Heart right ventricle (tissue), 16 donors: ENCODE measurements at regions not wholly inside any gene's neighbourhood (a gene's known extent, or its start where the extent isn't known, plus 50 kb on each side); places are given as distances from the start of the nearest gene placed in this dataset.

Experiments used
- ATAC-seq, 8 donors: fragments of 200-7000 bp; cut with Tn5 transposase; one replicate each; pipeline ENCODE4 v1.9.1; 2020; ENCODE audit warnings: mild to moderate bottlenecking in 8 of 8, moderate library complexity in 8 of 8, moderate number of reproducible peaks in 1 of 8
- DNase-seq, 2 donors: peaks; one replicate each; pipeline ENCODE4 v3.0.0-alpha.2; 2020
- H3K27ac ChIP-seq, 10 donors: fragments of 200-600 bp; sonication (generic) in 2 of 10; one replicate each; pipeline versions ENCODE4 v1.5.0 to v1.8.0; 2020 to 2022; ENCODE audit warnings: mild to moderate bottlenecking in 3 of 10
- H3K27me3 ChIP-seq, 7 donors: fragments of 200-600 bp; one replicate each; pipeline ENCODE4 v1.8.0; 2021 to 2022; ENCODE audit warnings: mild to moderate bottlenecking in 2 of 7
- H3K36me3 ChIP-seq, 9 donors: fragments of 200-600 bp; sonication (generic) in 1 of 9; one replicate each; pipeline versions ENCODE4 v1.5.0 to v1.8.0; 2020 to 2022; ENCODE audit warnings: mild to moderate bottlenecking in 2 of 9
- H3K4me1 ChIP-seq, 9 donors: fragments of 200-600 bp; sonication (generic) in 1 of 9; one replicate each; pipeline versions ENCODE4 v1.5.0 to v1.8.0; 2020 to 2022; ENCODE audit warnings: mild to moderate bottlenecking in 4 of 9
- H3K4me3 ChIP-seq, 10 donors: fragments of 200-600 bp; sonication (generic) in 2 of 10; one replicate each; pipeline versions ENCODE4 v1.5.0 to v1.8.0; 2020 to 2022; ENCODE audit warnings: mild to moderate bottlenecking in 7 of 10, moderate library complexity in 2 of 10
- H3K9me3 ChIP-seq, 11 donors: fragments of 200-600 bp in 10 of 11; sonication (generic) in 2 of 11; one replicate each; pipeline versions ENCODE4 v1.5.0 to v1.8.0; 2013 to 2022; ENCODE audit warnings: mild to moderate bottlenecking in 2 of 11, control low read depth in 1 of 11, moderate library complexity in 1 of 11
- WGBS, 2 donors: extraction: QIAGEN DNeasy Blood & Tissue Kit; methylation state at CpG; one replicate each; pipeline ENCODE4 v1.1.7; 2013; ENCODE audit warnings: inconsistent platforms in 1 of 2; 5-methylcytosine and 5-hydroxymethylcytosine counted together
- intact Hi-C, 10 donors: fragments of 100-400 bp; cut with DNase I; formaldehyde crosslinking; loops; one replicate each; pipeline versions ENCODE4 v1.11.1 to v1.14.2; 2022
- TF ChIP-seq, protein P1 (sequence below), 9 donors: fragments of 200-600 bp; sonication (generic) in 2 of 9; IDR thresholded peaks; one replicate each; pipeline versions ENCODE4 v1.5.0 to v1.8.0; 2021 to 2022; ENCODE audit warnings: antibody characterized with exemption in 9 of 9, mild to moderate bottlenecking in 5 of 9, moderate library complexity in 1 of 9
- donor health status: Arrhythmogenic right ventricular cardiomyopathy.
- donor health status: ischemic (EF 13 %, LVEDD 7.1; RV severe dilation, severe dysfunction).
- donor health status: healthy with polysubstance abuse.
- donor health status: DM: no; HTN: yes; CAD: no.
- donor health status: DM: no; HTN: no; CAD: no.
- donor health status: ischemic (EF 25% LVEDD 6.9; RV normal size, moderate dysfunction).
- donor health status: ischemic (EF 25% LVEDD 5.7; RV mildly dilated, moderate dysfunction).
- donor health status: healthy.
- donor health status: DM: yes; HTN: yes; CAD: no.
- donor health status: Ischemic cardiomyopathy.
- donor health status: ischemic (EF 35%, LVEDD 5.7; RV mildly dilated, moderate dysfunction).
- donor health status: nonischemic (EF 11% LVEDD 7.7; RV severe dilation, severe dysfunction).
- donor health status: DM: yes; HTN: yes; CAD: no.
- donor health status: PGD.
- donor health status: ischemic (EF 29% LVEDD 5.4; RV normal size, mild dysfunction).
- donor health status: nonischemic (EF 23%, LVEDD 6.1; RV moderate dilation, normal function).

DNA sequence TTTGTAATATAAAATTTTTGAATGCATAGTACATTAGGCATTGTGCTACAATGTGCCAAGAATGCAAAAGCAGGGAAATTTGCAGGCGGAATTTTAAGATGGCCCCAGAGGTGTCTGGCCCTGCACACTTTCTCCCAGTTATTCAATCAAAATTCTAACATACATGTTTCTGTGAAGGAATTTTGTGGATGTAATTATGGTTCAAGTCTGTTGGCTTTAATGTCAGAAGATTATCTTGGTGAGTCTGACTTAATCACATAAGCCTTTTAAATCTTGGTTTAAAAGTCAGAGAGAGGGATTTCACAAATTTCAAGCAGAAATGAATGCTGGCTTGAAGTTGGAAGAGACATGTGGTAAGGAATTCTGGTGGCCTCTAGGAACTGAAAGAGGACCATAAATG, 423.4 kb upstream of the CCDC179 start:
- no peak for ATAC-seq
- no peaks in the 10 kb centered on the region for H3K9me3 ChIP-seq
- intact Hi-C loops, result no loop called here
- TF ChIP-seq, protein P1, sequence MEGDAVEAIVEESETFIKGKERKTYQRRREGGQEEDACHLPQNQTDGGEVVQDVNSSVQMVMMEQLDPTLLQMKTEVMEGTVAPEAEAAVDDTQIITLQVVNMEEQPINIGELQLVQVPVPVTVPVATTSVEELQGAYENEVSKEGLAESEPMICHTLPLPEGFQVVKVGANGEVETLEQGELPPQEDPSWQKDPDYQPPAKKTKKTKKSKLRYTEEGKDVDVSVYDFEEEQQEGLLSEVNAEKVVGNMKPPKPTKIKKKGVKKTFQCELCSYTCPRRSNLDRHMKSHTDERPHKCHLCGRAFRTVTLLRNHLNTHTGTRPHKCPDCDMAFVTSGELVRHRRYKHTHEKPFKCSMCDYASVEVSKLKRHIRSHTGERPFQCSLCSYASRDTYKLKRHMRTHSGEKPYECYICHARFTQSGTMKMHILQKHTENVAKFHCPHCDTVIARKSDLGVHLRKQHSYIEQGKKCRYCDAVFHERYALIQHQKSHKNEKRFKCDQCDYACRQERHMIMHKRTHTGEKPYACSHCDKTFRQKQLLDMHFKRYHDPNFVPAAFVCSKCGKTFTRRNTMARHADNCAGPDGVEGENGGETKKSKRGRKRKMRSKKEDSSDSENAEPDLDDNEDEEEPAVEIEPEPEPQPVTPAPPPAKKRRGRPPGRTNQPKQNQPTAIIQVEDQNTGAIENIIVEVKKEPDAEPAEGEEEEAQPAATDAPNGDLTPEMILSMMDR (IDR thresholded peaks at IDR 0.05), result no peak
- no peak overlapping the region for H3K27ac ChIP-seq
- no peaks in the 10 kb centered on the region for H3K4me1 ChIP-seq
- no peak for DNase-seq
- no peaks in the 10 kb centered on the region for H3K27me3 ChIP-seq
- H3K36me3 ChIP-seq, result no peaks in the 10 kb centered on the region
- 93 to 95% methylated on average over 1 of the region's 1 CpG for WGBS, 2 donors
- H3K4me3 ChIP-seq, result no peak overlapping the region

DNA sequence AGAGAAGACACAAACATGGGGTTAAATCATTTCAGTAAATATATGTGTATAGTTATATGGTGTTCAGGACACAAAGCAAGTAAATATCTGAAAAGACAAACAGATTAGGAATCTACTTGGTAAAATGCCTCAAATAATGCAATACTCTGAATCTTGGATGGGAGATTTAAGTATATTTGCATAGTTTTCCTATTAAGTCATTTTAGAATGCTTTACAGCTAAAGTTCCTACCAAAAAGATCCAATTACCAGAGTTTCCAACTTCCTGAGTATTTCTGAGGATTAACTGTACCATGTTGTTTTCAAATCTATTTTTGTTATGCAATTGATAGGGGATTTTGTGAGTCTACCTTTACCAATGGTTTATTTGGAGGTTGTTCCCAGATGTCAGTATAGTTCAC, 424.4 kb upstream of the CCDC179 start:
- Histone ChIP-seq H3K9me3 (no peaks in the 10 kb centered on the region), H3K36me3 (no peaks in the 10 kb centered on the region), H3K4me3 (no peak overlapping the region), H3K4me1 (no peaks in the 10 kb centered on the region), H3K27ac (no peak overlapping the region), H3K27me3 (no peaks in the 10 kb centered on the region)
- DNase-seq (no peak), ATAC-seq (no peak)
- TF ChIP-seq, protein P1 (IDR thresholded peaks at IDR 0.05), result no peak
- intact Hi-C loops, result no loop called here

DNA sequence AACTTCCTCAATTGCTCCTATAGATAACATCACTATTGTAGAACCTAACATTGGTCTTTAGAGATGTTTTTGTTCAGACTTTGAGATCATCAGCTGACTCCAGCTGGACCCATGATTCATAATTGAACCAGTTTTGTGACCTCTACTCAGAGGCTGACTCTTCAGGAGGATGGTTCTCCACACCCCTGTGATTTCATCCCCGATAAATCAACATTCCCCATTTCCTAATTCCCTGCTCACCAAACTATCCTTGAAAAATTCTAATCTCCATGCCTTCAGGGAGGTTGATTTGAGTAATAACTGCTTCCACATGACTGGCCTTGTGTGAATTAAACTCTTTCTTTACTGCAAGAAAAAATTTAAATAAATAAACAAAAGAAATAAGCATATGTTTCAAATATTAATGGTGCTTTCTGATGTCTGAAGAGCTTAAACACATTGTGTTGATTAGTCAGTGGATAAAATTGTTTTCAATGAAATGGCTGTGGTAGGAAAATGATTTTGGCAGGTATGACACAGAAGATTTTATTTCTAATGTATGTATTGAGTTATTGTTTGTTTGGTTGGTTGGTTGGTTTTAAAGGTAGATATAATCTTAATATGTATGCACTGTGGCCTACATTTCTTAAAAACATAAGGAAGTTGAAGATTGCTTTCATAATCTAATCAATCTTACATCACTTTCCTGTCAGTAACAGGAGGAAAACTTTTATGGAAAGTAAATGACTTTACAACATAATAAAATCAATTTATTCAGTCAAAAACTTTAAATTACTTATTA, 427.9 kb upstream of the CCDC179 start:
- no peaks in the 10 kb centered on the region for H3K9me3 ChIP-seq
- no peaks in the 10 kb centered on the region for H3K27me3 ChIP-seq
- no peak for ATAC-seq
- TF ChIP-seq, protein P1 (IDR thresholded peaks at IDR 0.05), result no peak
- no peaks in the 10 kb centered on the region for H3K36me3 ChIP-seq
- no peaks in the 10 kb centered on the region for H3K4me1 ChIP-seq
- WGBS, 2 donors, result 0 to 79% methylated on average over 1 of the region's 1 CpG
- intact Hi-C loops, result no loop called here
- no peak overlapping the region for H3K27ac ChIP-seq
- no peak for DNase-seq
- no peak overlapping the region for H3K4me3 ChIP-seq

DNA sequence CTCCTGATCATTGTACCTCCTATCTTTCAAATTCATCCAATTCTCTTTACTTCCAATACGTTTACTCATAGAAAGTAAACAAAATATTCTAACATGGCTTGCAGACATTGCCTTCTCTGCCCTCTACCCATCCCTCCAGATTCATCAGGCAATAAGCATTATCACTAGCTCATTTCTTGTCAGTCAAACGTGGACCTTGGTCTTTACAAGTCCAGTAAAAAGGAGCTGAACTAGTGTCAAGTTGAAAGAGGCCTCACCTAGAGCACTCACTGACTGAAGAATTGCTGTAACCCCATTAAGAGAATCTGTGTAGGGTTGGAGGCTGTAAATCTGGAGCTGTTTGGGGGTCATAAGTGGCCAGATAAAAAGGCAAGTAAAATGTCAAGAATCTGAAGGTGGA, 435.0 kb upstream of the CCDC179 start:
- H3K9me3 ChIP-seq, result no peaks in the 10 kb centered on the region
- intact Hi-C loops, result no loop called here
- DNase-seq (no peak), ATAC-seq (no peak)
- WGBS, 2 donors, result 54 to 56% methylated on average over 2 of the region's 2 CpGs
- no peak overlapping the region for H3K27ac ChIP-seq
- no peaks in the 10 kb centered on the region for H3K27me3 ChIP-seq
- H3K4me3 ChIP-seq, result no peak overlapping the region
- no peaks in the 10 kb centered on the region for H3K4me1 ChIP-seq
- TF ChIP-seq, protein P1 (IDR thresholded peaks at IDR 0.05), result no peak
- no peaks in the 10 kb centered on the region for H3K36me3 ChIP-seq
